MM.1S (cell line): ENCODE measurements at regions not wholly inside any gene's neighbourhood (a gene's known extent, or its start where the extent isn't known, plus 50 kb on each side); places are given as distances from the start of the nearest gene placed in this dataset.

Experiments
- DNase-seq: peaks from one replicate; pipeline ENCODE4 v3.0.0-alpha.2; 2015
- H2AFZ ChIP-seq: fragments of 300-600 bp; sonication (generic); 2 replicates; pipeline ENCODE4 v1.6.0; 2016; ENCODE audit warnings: antibody characterized with exemption, low read length
- H3F3A ChIP-seq: fragments of 300-600 bp; sonication (generic); 2 replicates; pipeline ENCODE4 v1.6.1; 2016; ENCODE audit warnings: mild to moderate bottlenecking, antibody characterized with exemption, low read length, moderate library complexity, mixed read lengths; ENCODE audit not compliant: insufficient read depth
- H3K27ac ChIP-seq: fragments of 300-600 bp; sonication (generic); 2 replicates; pipeline ENCODE4 v1.5.1; 2016; ENCODE audit warnings: mild to moderate bottlenecking, low read length
- H3K27me3 ChIP-seq: fragments of 300-600 bp; sonication (generic); replicated peaks from 2 replicates; pipeline ENCODE4 v1.6.0; 2016; ENCODE audit warnings: low read length; ENCODE audit not compliant: insufficient read depth
- H3K36me3 ChIP-seq: fragments of 300-600 bp; sonication (generic); replicated peaks from 2 replicates; pipeline ENCODE4 v1.6.1; 2016; ENCODE audit warnings: mild to moderate bottlenecking, low read length, mixed read lengths; ENCODE audit not compliant: insufficient read depth
- H3K4me1 ChIP-seq: fragments of 300-600 bp; sonication (generic); 2 replicates; pipeline ENCODE4 v1.6.1; 2016; ENCODE audit warnings: low read length, mixed read lengths
- H3K4me2 ChIP-seq: fragments of 300-600 bp; sonication (generic); 2 replicates; pipeline ENCODE4 v1.6.0; 2016; ENCODE audit warnings: low read depth, low read length
- H3K4me3 ChIP-seq: fragments of 300-600 bp; sonication (generic); 2 replicates; pipeline ENCODE4 v1.5.1; 2016; ENCODE audit warnings: low read length, mixed read lengths
- H3K79me2 ChIP-seq: fragments of 300-600 bp; sonication (generic); 2 replicates; pipeline ENCODE4 v1.6.1; 2016; ENCODE audit warnings: mixed run types, low read length, mixed read lengths
- H3K9ac ChIP-seq: fragments of 300-600 bp; sonication (generic); 2 replicates; pipeline ENCODE4 v1.6.1; 2016; ENCODE audit warnings: low read length, mixed read lengths
- H3K9me2 ChIP-seq: fragments of 300-600 bp; sonication (generic); replicated peaks from 2 replicates; pipeline ENCODE4 v1.6.1; 2016; ENCODE audit warnings: mild to moderate bottlenecking, low read length, mixed read lengths; ENCODE audit not compliant: insufficient read depth
- H3K9me3 ChIP-seq: fragments of 300-600 bp; sonication (generic); replicated peaks from 2 replicates; pipeline ENCODE4 v1.6.1; 2016; ENCODE audit warnings: mild to moderate bottlenecking, low read length, mixed read lengths; ENCODE audit not compliant: insufficient read depth
- H4K20me1 ChIP-seq: fragments of 300-600 bp; sonication (generic); 2 replicates; pipeline ENCODE4 v1.6.1; 2016; ENCODE audit warnings: mild to moderate bottlenecking, low read length, moderate library complexity, mixed read lengths; ENCODE audit not compliant: insufficient read depth
- CTCF ChIP-seq: fragments of 300-600 bp; sonication (generic); IDR thresholded peaks from 2 replicates; pipeline ENCODE4 v1.5.1; 2016; ENCODE audit warnings: antibody characterized with exemption, low read length, mixed read lengths
- EZH2 ChIP-seq: fragments of 300-600 bp; sonication (generic); optimal IDR thresholded peaks from 2 replicates; pipeline ENCODE3; 2017; ENCODE audit warnings: low read depth, mild to moderate bottlenecking, antibody characterized with exemption, low read length, mixed read lengths
- EZH2phosphoT487 ChIP-seq: fragments of 300-600 bp; sonication (generic); IDR thresholded peaks from 2 replicates; pipeline ENCODE4 v1.6.1; 2018; ENCODE audit warnings: antibody characterized with exemption, low read length

- Histone ChIP-seq H2AFZ (no peak overlapping the region), H3K9ac (no peak overlapping the region), H3K36me3 (no peaks in the 10 kb centered on the region), H3K9me3 (no peaks in the 10 kb centered on the region), H3K4me1 (no peaks in the 10 kb centered on the region), H4K20me1 (no peaks in the 10 kb centered on the region), H3K79me2 (no peaks in the 10 kb centered on the region), H3K27me3 (no peaks in the 10 kb centered on the region), H3K4me3 (no peak overlapping the region), H3F3A (no peaks in the 10 kb centered on the region), H3K4me2 (no peak overlapping the region), H3K9me2 (no peaks in the 10 kb centered on the region), H3K27ac (no peak overlapping the region)
- no peak for TF ChIP-seq EZH2phosphoT487
- no peak for TF ChIP-seq CTCF
- TF ChIP-seq EZH2 = no peak
- DNase-seq = no peak
Observed at GRCh38 chr11:112610494-112610893, 349.8 kb upstream of the PLET1 start.

GRCh38 chr11:112610996-112611750, 350.0 kb upstream of the NCAM1 start:
- no peaks in the 10 kb centered on the region for H3K9me2 ChIP-seq
- no peak for DNase-seq
- no peak overlapping the region for H3K4me2 ChIP-seq
- no peak overlapping the region for H3K4me3 ChIP-seq
- no peaks in the 10 kb centered on the region for H3F3A ChIP-seq
- no peaks in the 10 kb centered on the region for H3K4me1 ChIP-seq
- no peaks in the 10 kb centered on the region for H3K9me3 ChIP-seq
- no peaks in the 10 kb centered on the region for H3K27me3 ChIP-seq
- H3K79me2 ChIP-seq = no peaks in the 10 kb centered on the region
- H3K9ac ChIP-seq = no peak overlapping the region
- H2AFZ ChIP-seq = no peak overlapping the region
- no peaks in the 10 kb centered on the region for H3K36me3 ChIP-seq
- no peak overlapping the region for H3K27ac ChIP-seq
- no peak for TF ChIP-seq CTCF
- TF ChIP-seq EZH2 = no peak
- no peak for TF ChIP-seq EZH2phosphoT487
- no peaks in the 10 kb centered on the region for H4K20me1 ChIP-seq

GRCh38 chr11:112611771-112612170, 349.4 kb upstream of the NCAM1 start:
- no peaks in the 10 kb centered on the region for H3K79me2 ChIP-seq
- H3K27me3 ChIP-seq = no peaks in the 10 kb centered on the region
- H3F3A ChIP-seq = no peaks in the 10 kb centered on the region
- no peak for DNase-seq
- no peak for TF ChIP-seq EZH2phosphoT487
- no peak for TF ChIP-seq CTCF
- no peaks in the 10 kb centered on the region for H3K9me2 ChIP-seq
- H3K9me3 ChIP-seq = no peaks in the 10 kb centered on the region
- no peaks in the 10 kb centered on the region for H3K36me3 ChIP-seq
- no peaks in the 10 kb centered on the region for H3K4me1 ChIP-seq
- H3K4me3 ChIP-seq = no peak overlapping the region
- H4K20me1 ChIP-seq = no peaks in the 10 kb centered on the region
- H3K4me2 ChIP-seq = no peak overlapping the region
- H2AFZ ChIP-seq = no peak overlapping the region
- no peak overlapping the region for H3K27ac ChIP-seq
- no peak overlapping the region for H3K9ac ChIP-seq
